OCI-LY7 (cell line): ENCODE measurements at regions not wholly inside any gene's neighbourhood (a gene's known extent, or its start where the extent isn't known, plus 50 kb on each side); places are given as distances from the start of the nearest gene placed in this dataset.

ENCODE experiments used
- BruUV-seq: library from RNA; stranded (reverse); fragments of 400-500 nt; replicated peaks from 2 replicates; lab custom pipeline; 2021; lab: Mats Ljungman, UMichigan
- CTCF ChIA-PET: fragments of 300-600 bp; sonication (Branson Sonifier 250); formaldehyde crosslinking; loops from one replicate; lab custom pipeline; 2022; ENCODE audit warnings: antibody characterized with exemption; ENCODE audit not compliant: unreplicated experiment; lab: Charles Lee
- POLR2A ChIA-PET: fragments of 300-600 bp; sonication (Branson Sonifier 250); formaldehyde crosslinking; loops from one replicate; lab custom pipeline; 2022; ENCODE audit warnings: antibody characterized with exemption; lab: Charles Lee
- DNase-seq: peaks from one replicate; pipeline ENCODE4 v3.0.0-alpha.2; 2015; ENCODE audit warnings: low spot score
- H2AFZ ChIP-seq: fragments of 200-600 bp; sonication (generic), shearing (Covaris generic); 2 replicates; pipeline ENCODE4 v1.6.1; 2014; ENCODE audit warnings: mild to moderate bottlenecking, antibody characterized with exemption, low read length, moderate library complexity
- H3K27ac ChIP-seq: fragments of 200-600 bp; sonication (generic); 2 replicates; pipeline ENCODE4 v1.5.1; 2014; ENCODE audit warnings: mixed run types, low read depth, mild to moderate bottlenecking, moderate library complexity, low read length, inconsistent platforms; ENCODE audit not compliant: poor library complexity, severe bottlenecking
- H3K36me3 ChIP-seq: fragments of 200-600 bp; sonication (generic); 2 replicates; pipeline ENCODE4 v1.6.1; 2014; ENCODE audit warnings: mild to moderate bottlenecking, antibody characterized with exemption, low read length, moderate library complexity, mixed read lengths; ENCODE audit not compliant: insufficient read depth
- H3K4me1 ChIP-seq: fragments of 200-600 bp; sonication (generic); 2 replicates; pipeline ENCODE4 v1.5.1; 2014; ENCODE audit warnings: mild to moderate bottlenecking, low read length; ENCODE audit not compliant: insufficient read depth, poor library complexity, severe bottlenecking
- H3K4me2 ChIP-seq: fragments of 200-600 bp; sonication (generic); 2 replicates; pipeline ENCODE4 v1.6.1; 2014; ENCODE audit warnings: mild to moderate bottlenecking, low read length
- H3K4me3 ChIP-seq: fragments of 200-600 bp; sonication (generic); 2 replicates; pipeline ENCODE4 v1.5.1; 2014; ENCODE audit warnings: mild to moderate bottlenecking, low read depth, low read length; ENCODE audit not compliant: poor library complexity, severe bottlenecking
- H3K79me2 ChIP-seq: fragments of 200-600 bp; sonication (generic); 2 replicates; pipeline ENCODE4 v1.6.1; 2016; ENCODE audit warnings: low read depth, mild to moderate bottlenecking, low read length, moderate library complexity, mixed read lengths; ENCODE audit not compliant: insufficient read depth
- H3K9me2 ChIP-seq: fragments of 200-600 bp; sonication (generic); 2 replicates; pipeline ENCODE4 v1.6.1; 2016; ENCODE audit warnings: mild to moderate bottlenecking, low read length, mixed read lengths; ENCODE audit not compliant: insufficient read depth
- H3K9me3 ChIP-seq: fragments of 200-600 bp; sonication (generic); 2 replicates; pipeline ENCODE4 v1.6.1; 2014; ENCODE audit warnings: mild to moderate bottlenecking, mixed run types, low read length, mixed read lengths
- H4K20me1 ChIP-seq: fragments of 200-600 bp; sonication (generic); 2 replicates; pipeline ENCODE4 v1.6.1; 2014; ENCODE audit warnings: mild to moderate bottlenecking, antibody characterized with exemption, low read length, moderate library complexity, mixed read lengths; ENCODE audit not compliant: insufficient read depth
- CTCF ChIP-seq: fragments of 200-600 bp; sonication (generic); conservative IDR thresholded peaks from 2 replicates; pipeline ENCODE4 v1.5.1; 2014; ENCODE audit warnings: mild to moderate bottlenecking, antibody characterized with exemption, low read length, moderate library complexity, mixed read lengths
- EZH2phosphoT487 ChIP-seq: fragments of 200-600 bp; sonication (generic); IDR thresholded peaks from 2 replicates; pipeline ENCODE4 v1.6.1; 2018; ENCODE audit warnings: low read depth, borderline replicate concordance, mild to moderate bottlenecking, mixed run types, antibody characterized with exemption, low read length, moderate library complexity, mixed read lengths
- intact Hi-C: fragments of 100-400 bp; cut with micrococcal nuclease; formaldehyde crosslinking; loops from one replicate; pipeline ENCODE4 v1.10.0; 2022; ENCODE audit not compliant: unreplicated experiment

DNA sequence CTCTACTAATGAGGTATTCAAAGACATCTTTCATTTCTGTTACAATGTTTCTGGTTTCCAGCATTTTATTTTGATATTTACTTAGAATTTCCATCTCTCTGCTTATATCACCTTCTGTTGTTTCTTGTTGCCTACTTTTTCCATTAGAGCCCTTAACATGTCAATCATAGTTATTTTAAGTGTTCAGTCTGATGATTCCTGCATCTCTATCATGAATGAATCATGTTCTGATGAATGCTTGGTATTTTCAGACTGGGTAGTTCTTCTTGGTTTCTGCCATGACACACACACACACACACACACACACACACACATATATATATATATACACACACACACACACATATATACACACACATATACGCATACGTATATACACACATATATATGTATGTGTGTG is 486.4 kb upstream of the ISX start:
- Histone ChIP-seq H3K4me2 (no peak overlapping the region), H3K27ac (no peak overlapping the region), H4K20me1 (no peaks in the 10 kb centered on the region), H3K9me2 (no peaks in the 10 kb centered on the region), H3K79me2 (no peaks in the 10 kb centered on the region), H3K4me1 (no peaks in the 10 kb centered on the region), H3K36me3 (no peaks in the 10 kb centered on the region), H2AFZ (no peak overlapping the region), H3K4me3 (no peak overlapping the region), H3K9me3 (no peaks in the 10 kb centered on the region)
- POLR2A ChIA-PET: no interaction called here
- DNase-seq: no peak
- CTCF ChIA-PET: no interaction called here
- TF ChIP-seq CTCF (no peak), EZH2phosphoT487 (no peak)
- BruUV-seq: no TSS peak
- intact Hi-C loops: no loop called here

DNA sequence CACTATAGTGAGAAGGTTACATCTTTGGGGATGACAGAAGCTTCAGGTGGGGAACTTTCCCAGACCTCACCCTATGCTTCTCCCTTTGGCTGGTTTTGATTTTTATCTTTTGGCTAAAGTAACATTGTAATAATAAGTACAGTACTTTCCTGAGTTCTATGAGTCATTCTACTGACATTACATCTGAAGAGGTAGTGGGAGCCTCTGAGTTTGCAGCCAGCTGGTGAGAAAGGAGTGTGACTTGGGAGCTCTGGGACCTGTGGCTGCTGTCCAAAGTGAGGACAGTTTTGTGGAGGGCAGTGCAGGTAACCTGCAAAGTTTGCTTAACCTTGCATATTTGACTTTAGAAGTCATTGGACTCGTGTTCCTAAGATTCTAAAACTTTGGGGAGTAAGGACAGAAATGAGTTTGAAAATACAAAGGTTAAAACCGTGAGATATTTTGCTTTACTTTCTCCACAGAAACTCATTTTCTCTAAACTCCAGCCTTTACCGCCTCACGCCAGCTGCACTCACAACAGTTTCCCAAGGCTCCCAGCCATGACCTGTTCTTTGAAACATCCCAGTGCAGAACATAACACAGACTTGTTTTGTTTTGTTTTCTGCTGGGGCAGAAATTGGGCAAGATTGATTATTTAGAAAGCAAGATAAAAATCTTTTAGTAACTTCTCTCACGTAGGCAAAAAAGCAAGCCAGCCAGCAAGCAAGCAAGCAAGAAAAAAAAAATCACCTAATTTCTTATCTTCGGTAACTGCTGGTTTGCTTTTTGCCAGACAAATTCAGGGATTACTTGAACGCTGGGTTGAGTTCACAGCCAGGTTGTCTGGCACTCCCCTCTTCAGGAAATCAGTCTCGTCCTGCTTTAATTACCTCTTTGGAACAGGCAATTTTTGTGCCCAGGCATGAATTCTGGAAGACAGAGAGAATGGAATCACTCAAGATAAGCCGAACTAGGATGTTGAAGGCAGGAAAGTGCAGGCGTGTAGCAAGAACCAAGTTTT is 478.3 kb upstream of the ISX start:
- TF ChIP-seq CTCF (no peak), EZH2phosphoT487 (no peak)
- no peaks in the 10 kb centered on the region for H3K36me3 ChIP-seq
- intact Hi-C loops: no loop called here
- no TSS peak for BruUV-seq
- no peaks in the 10 kb centered on the region for H3K9me2 ChIP-seq
- no peak overlapping the region for H3K4me2 ChIP-seq
- H3K79me2 ChIP-seq: no peaks in the 10 kb centered on the region
- H2AFZ ChIP-seq: no peak overlapping the region
- H4K20me1 ChIP-seq: no peaks in the 10 kb centered on the region
- no peaks in the 10 kb centered on the region for H3K9me3 ChIP-seq
- no peak overlapping the region for H3K27ac ChIP-seq
- no peaks in the 10 kb centered on the region for H3K4me1 ChIP-seq
- no peak for DNase-seq
- ChIA-PET POLR2A (no interaction called here), CTCF (no interaction called here)
- no peak overlapping the region for H3K4me3 ChIP-seq
